ENCODE measurements at regions not wholly inside any gene's neighbourhood (a gene's known extent, or its start where the extent isn't known, plus 50 kb on each side); places are given as distances from the start of the nearest gene placed in this dataset.

DNA sequence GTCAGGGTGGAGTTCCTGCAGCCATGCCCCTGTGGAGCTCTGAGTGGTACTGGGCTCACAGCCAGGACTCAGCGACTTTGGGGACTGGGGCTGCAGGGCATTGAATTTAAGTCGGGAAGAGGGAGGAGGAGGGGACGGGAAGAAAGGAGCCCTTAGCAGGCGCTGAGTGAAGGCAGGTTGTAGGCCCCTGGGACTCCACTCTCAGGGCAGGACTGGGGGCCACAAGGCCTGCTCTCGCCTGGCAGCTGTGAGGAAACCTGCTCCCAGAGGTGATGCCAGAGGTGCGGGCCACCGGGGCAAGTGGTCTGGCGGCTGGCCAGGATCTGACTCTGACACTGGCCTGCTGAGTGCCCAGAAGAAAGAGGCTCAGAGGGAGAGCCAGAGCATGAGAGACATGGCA is 73.5 kb downstream of the EPHB3 start (continued):
- TF ChIP-seq, protein P1, sequence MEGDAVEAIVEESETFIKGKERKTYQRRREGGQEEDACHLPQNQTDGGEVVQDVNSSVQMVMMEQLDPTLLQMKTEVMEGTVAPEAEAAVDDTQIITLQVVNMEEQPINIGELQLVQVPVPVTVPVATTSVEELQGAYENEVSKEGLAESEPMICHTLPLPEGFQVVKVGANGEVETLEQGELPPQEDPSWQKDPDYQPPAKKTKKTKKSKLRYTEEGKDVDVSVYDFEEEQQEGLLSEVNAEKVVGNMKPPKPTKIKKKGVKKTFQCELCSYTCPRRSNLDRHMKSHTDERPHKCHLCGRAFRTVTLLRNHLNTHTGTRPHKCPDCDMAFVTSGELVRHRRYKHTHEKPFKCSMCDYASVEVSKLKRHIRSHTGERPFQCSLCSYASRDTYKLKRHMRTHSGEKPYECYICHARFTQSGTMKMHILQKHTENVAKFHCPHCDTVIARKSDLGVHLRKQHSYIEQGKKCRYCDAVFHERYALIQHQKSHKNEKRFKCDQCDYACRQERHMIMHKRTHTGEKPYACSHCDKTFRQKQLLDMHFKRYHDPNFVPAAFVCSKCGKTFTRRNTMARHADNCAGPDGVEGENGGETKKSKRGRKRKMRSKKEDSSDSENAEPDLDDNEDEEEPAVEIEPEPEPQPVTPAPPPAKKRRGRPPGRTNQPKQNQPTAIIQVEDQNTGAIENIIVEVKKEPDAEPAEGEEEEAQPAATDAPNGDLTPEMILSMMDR (IDR thresholded peaks at IDR 0.05 in 2 of 3, conservative IDR thresholded peaks at IDR 0.05 in 1 of 3; ENCODE audit: borderline replicate concordance in 1 of 3, insufficient read depth in 1 of 3, low read depth in 2 of 3, low read length in 2 of 3) = no peak
- TF ChIP-seq EZH2phosphoT487 (IDR thresholded peaks at IDR 0.05; ENCODE audit: borderline replicate concordance) (no peak), TCF7L2 (IDR thresholded peaks at IDR 0.05; ENCODE audit: borderline replicate concordance, extremely low read depth, insufficient read depth, insufficient read length) (no peak), SRF (IDR thresholded peaks at IDR 0.05; ENCODE audit: low read depth) (no peak)

DNA sequence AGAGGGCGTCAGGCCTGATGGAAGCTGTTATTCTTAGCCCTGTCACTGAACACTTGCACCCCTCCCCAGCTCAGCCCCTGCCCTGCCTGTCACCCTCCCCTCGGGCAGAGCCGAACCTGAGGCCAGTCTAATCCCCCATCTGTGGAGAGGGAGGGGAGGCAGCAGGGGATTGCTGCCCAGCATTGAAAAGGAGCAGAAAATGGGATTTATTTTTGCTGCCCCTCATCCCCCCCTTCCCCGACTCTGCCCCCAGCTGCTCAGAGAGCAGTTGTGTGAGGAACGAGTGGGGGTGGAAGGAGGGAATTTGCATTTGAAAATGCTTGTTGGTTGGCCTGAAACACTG is 71.6 kb downstream of the EPHB3 start:
- Histone ChIP-seq H3K4me3 (replicated peaks in 1 of 2; ENCODE audit: low read depth in 1 of 2, low read length in 2 of 2) (no peak overlapping the region), H3K27me3 (ENCODE audit: insufficient read depth, low read length) (no peaks in the 10 kb centered on the region), H4K20me1 (ENCODE audit: insufficient read depth) (no peaks in the 10 kb centered on the region), H3K9me2 (ENCODE audit: insufficient read depth) (no peaks in the 10 kb centered on the region), H3K4me2 (ENCODE audit: low read length) (no peak overlapping the region), H3K9me3 (ENCODE audit: control insufficient read depth in 1 of 2, insufficient read depth in 1 of 2, low read depth in 1 of 2, low read length in 2 of 2) (no peaks in the 10 kb centered on the region), H2AFZ (ENCODE audit: low read depth, low read length, poor library complexity, severe bottlenecking) (no peak overlapping the region), H3K4me1 (ENCODE audit: control insufficient read depth in 1 of 2, insufficient read depth in 2 of 2, low read length in 2 of 2) (peaks cover 3 to 12% of the 10 kb centered on the region in 2 experiments; a peak in 3 of 4 replicates), H3K79me2 (ENCODE audit: insufficient read depth, low read length) (no peaks in the 10 kb centered on the region), H3K9ac (ENCODE audit: low read length) (no peak overlapping the region), H3K27ac (ENCODE audit: low read depth, low read length) (no peak overlapping the region), H3K36me3 (ENCODE audit: control insufficient read depth in 1 of 2, insufficient read depth in 2 of 2, low read length in 2 of 2) (no peaks in the 10 kb centered on the region)
- BruUV-seq (replicated peaks) = no TSS peak
- TF ChIP-seq POLR2AphosphoS5 (IDR thresholded peaks at IDR 0.05; ENCODE audit: low read depth, low read length) = no peak
- TF ChIP-seq ZFX (IDR thresholded peaks at IDR 0.05) = no peak
- TF ChIP-seq SRF (IDR thresholded peaks at IDR 0.05; ENCODE audit: low read depth) = no peak
- no peak for TF ChIP-seq EZH2 (IDR thresholded peaks at IDR 0.05)
- no peak for TF ChIP-seq JUND (IDR thresholded peaks at IDR 0.05)
- TF ChIP-seq POLR2A (IDR thresholded peaks at IDR 0.05; ENCODE audit: borderline replicate concordance, extremely low read depth, insufficient read depth, insufficient read length) = no peak
- no peak for TF ChIP-seq SP1 (IDR thresholded peaks at IDR 0.05; ENCODE audit: low read depth)
- no peak for TF ChIP-seq TCF7L2 (IDR thresholded peaks at IDR 0.05; ENCODE audit: borderline replicate concordance, extremely low read depth, insufficient read depth, insufficient read length)
- no peak for TF ChIP-seq SIN3A (IDR thresholded peaks at IDR 0.05; ENCODE audit: low read depth)
- TF ChIP-seq, protein P2, sequence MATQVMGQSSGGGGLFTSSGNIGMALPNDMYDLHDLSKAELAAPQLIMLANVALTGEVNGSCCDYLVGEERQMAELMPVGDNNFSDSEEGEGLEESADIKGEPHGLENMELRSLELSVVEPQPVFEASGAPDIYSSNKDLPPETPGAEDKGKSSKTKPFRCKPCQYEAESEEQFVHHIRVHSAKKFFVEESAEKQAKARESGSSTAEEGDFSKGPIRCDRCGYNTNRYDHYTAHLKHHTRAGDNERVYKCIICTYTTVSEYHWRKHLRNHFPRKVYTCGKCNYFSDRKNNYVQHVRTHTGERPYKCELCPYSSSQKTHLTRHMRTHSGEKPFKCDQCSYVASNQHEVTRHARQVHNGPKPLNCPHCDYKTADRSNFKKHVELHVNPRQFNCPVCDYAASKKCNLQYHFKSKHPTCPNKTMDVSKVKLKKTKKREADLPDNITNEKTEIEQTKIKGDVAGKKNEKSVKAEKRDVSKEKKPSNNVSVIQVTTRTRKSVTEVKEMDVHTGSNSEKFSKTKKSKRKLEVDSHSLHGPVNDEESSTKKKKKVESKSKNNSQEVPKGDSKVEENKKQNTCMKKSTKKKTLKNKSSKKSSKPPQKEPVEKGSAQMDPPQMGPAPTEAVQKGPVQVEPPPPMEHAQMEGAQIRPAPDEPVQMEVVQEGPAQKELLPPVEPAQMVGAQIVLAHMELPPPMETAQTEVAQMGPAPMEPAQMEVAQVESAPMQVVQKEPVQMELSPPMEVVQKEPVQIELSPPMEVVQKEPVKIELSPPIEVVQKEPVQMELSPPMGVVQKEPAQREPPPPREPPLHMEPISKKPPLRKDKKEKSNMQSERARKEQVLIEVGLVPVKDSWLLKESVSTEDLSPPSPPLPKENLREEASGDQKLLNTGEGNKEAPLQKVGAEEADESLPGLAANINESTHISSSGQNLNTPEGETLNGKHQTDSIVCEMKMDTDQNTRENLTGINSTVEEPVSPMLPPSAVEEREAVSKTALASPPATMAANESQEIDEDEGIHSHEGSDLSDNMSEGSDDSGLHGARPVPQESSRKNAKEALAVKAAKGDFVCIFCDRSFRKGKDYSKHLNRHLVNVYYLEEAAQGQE (IDR thresholded peaks at IDR 0.05; ENCODE audit: low read depth) = no peak
- TF ChIP-seq, protein P3, sequence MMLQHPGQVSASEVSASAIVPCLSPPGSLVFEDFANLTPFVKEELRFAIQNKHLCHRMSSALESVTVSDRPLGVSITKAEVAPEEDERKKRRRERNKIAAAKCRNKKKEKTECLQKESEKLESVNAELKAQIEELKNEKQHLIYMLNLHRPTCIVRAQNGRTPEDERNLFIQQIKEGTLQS (IDR thresholded peaks at IDR 0.05) = no peak
- TF ChIP-seq YY1 (IDR thresholded peaks at IDR 0.05; ENCODE audit: extremely low read depth, insufficient replicate concordance, low read depth, low read length) = no peak
- TF ChIP-seq, protein P4, sequence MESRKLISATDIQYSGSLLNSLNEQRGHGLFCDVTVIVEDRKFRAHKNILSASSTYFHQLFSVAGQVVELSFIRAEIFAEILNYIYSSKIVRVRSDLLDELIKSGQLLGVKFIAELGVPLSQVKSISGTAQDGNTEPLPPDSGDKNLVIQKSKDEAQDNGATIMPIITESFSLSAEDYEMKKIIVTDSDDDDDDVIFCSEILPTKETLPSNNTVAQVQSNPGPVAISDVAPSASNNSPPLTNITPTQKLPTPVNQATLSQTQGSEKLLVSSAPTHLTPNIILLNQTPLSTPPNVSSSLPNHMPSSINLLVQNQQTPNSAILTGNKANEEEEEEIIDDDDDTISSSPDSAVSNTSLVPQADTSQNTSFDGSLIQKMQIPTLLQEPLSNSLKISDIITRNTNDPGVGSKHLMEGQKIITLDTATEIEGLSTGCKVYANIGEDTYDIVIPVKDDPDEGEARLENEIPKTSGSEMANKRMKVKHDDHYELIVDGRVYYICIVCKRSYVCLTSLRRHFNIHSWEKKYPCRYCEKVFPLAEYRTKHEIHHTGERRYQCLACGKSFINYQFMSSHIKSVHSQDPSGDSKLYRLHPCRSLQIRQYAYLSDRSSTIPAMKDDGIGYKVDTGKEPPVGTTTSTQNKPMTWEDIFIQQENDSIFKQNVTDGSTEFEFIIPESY (IDR thresholded peaks at IDR 0.05; ENCODE audit: extremely low read depth, insufficient replicate concordance, low read length) = no peak
- TF ChIP-seq EZH2phosphoT487 (IDR thresholded peaks at IDR 0.05; ENCODE audit: borderline replicate concordance) = no peak
- TF ChIP-seq CEBPB (IDR thresholded peaks at IDR 0.05; ENCODE audit: low read depth) = no peak
- TF ChIP-seq ZNF274 (IDR thresholded peaks at IDR 0.05; ENCODE audit: low read depth, low read length) = no peak
- ChIA-PET POLR2A (no interaction called here), CTCF (no interaction called here), RAD21 (ENCODE audit: low non-redundant PET in 1 of 2, low total read pairs in 2 of 2, uncharacterized antibody in 2 of 2, unreplicated experiment in 2 of 2) (no interaction called here)
- intact Hi-C loops (cut with micrococcal nuclease) = no loop called here
- DNase-seq (ENCODE audit: low read depth, low spot score) (no peak), ATAC-seq (no peak)

Data from HCT116 (cell line).